Ishikawa (cell line): ENCODE measurements at regions not wholly inside any gene's neighbourhood (a gene's known extent, or its start where the extent isn't known, plus 50 kb on each side); places are given as distances from the start of the nearest gene placed in this dataset.

ENCODE experiments used
- REST ChIP-seq: IDR thresholded peaks from 2 replicates; pipeline ENCODE4 v1.6.1; 2012; ENCODE audit warnings: low read depth, mild to moderate bottlenecking
- TAF1 ChIP-seq: IDR thresholded peaks from 2 replicates; pipeline ENCODE4 v1.6.1; 2012; ENCODE audit warnings: low read depth, mild to moderate bottlenecking
- TCF12 ChIP-seq: IDR thresholded peaks from 2 replicates; pipeline ENCODE4 v1.6.1; 2012; ENCODE audit warnings: low read depth
- TEAD4 ChIP-seq: IDR thresholded peaks from 2 replicates; pipeline ENCODE4 v1.6.1; 2012
- YY1 ChIP-seq: IDR thresholded peaks from 2 replicates; pipeline ENCODE4 v1.6.1; 2012; ENCODE audit warnings: low read depth
- TF ChIP-seq, protein P1 (sequence below): IDR thresholded peaks from 2 replicates; pipeline ENCODE4 v1.6.1; 2012

DNA sequence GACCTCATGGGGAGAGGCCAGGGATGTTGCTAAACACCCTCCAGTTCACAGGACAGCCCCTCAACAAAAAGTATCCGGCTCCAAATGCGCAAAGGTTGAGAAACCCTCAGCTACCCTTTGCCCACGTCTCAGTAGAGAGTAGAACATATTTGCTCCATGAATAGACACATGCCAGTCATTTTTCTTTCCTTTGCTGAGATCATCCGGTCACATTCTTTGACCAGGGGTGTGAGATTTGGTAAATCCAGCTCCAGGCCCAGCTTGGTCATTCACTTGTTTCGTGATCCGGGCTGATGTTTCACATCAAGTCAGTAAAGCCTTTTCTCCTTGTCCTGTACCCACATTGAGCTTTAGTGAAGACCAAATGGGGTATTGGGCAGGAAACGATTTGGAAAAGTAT, 83.6 kb upstream of the LHX5 start:
- TF ChIP-seq, protein P1, sequence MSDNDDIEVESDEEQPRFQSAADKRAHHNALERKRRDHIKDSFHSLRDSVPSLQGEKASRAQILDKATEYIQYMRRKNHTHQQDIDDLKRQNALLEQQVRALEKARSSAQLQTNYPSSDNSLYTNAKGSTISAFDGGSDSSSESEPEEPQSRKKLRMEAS = no peak
- TF ChIP-seq YY1 (no peak), TCF12 (no peak), REST (no peak), TEAD4 (no peak), TAF1 (no peak)
